ENCODE measurements at regions not wholly inside any gene's neighbourhood (a gene's known extent, or its start where the extent isn't known, plus 50 kb on each side); places are given as distances from the start of the nearest gene placed in this dataset.

- Histone ChIP-seq H2AFZ (ENCODE audit: low read length, unreplicated experiment) (no peak overlapping the region), H3K4me3 (ENCODE audit: low read depth, low read length) (no peak overlapping the region), H3K36me3 (ENCODE audit: insufficient read depth, low read length) (no peaks in the 10 kb centered on the region), H3K4me1 (ENCODE audit: control insufficient read depth, insufficient read depth, low read length, unreplicated experiment) (no peaks in the 10 kb centered on the region), H3K79me2 (ENCODE audit: control insufficient read depth, insufficient read depth, low read length, unreplicated experiment) (no peaks in the 10 kb centered on the region), H3K27ac (ENCODE audit: low read depth, low read length) (no peak overlapping the region), H3K27me3 (ENCODE audit: insufficient read depth, low read length) (peaks cover 16% of the 10 kb centered on the region; the same call in 1 of the 2 replicates)
Measured at GRCh38 chr11:92396133-92396532, 171.5 kb downstream of the FAT3 start.

GRCh38 chr11:92397221-92397755, 172.7 kb downstream of the FAT3 start:
- Histone ChIP-seq H2AFZ (ENCODE audit: low read length, unreplicated experiment) (no peak overlapping the region), H3K79me2 (ENCODE audit: control insufficient read depth, insufficient read depth, low read length, unreplicated experiment) (no peaks in the 10 kb centered on the region), H3K4me1 (ENCODE audit: control insufficient read depth, insufficient read depth, low read length, unreplicated experiment) (no peaks in the 10 kb centered on the region), H3K36me3 (ENCODE audit: insufficient read depth, low read length) (no peaks in the 10 kb centered on the region), H3K27me3 (ENCODE audit: insufficient read depth, low read length) (peaks cover 12% of the 10 kb centered on the region; the same call in 1 of the 2 replicates), H3K27ac (ENCODE audit: low read depth, low read length) (no peak overlapping the region), H3K4me3 (ENCODE audit: low read depth, low read length) (no peak overlapping the region)

DNA sequence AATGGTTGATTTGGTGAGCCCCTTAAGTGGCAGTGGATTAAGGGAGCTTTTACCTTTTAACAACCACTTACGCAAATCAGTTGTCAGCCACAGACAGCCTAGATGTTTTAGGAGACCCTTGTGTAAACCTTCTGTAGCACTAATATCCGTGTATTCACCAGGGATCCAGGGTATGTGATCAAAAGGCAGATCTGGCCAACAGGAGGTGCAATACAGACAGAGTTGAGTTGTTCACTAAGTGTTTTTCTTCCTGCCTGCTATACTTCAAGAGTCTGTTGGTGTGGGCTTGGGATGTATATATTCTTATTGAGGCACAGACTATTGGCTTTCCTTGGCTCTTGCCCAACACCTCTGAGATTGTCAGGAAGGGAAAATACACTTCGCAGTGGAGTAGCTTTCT, 175.1 kb downstream of the FAT3 start:
- no peak overlapping the region for H3K4me3 ChIP-seq (ENCODE audit: low read depth, low read length)
- no peaks in the 10 kb centered on the region for H3K36me3 ChIP-seq (ENCODE audit: insufficient read depth, low read length)
- H3K79me2 ChIP-seq (ENCODE audit: control insufficient read depth, insufficient read depth, low read length, unreplicated experiment), result no peaks in the 10 kb centered on the region
- H3K27ac ChIP-seq (ENCODE audit: low read depth, low read length), result no peak overlapping the region
- no peak overlapping the region for H2AFZ ChIP-seq (ENCODE audit: low read length, unreplicated experiment)
- H3K4me1 ChIP-seq (ENCODE audit: control insufficient read depth, insufficient read depth, low read length, unreplicated experiment), result no peaks in the 10 kb centered on the region
- peaks cover 6% of the 10 kb centered on the region; the same call in 1 of the 2 replicates for H3K27me3 ChIP-seq (ENCODE audit: insufficient read depth, low read length)

GRCh38 chr11:92401520-92401919, 176.9 kb downstream of the FAT3 start:
- Histone ChIP-seq H3K36me3 (ENCODE audit: insufficient read depth, low read length) (no peaks in the 10 kb centered on the region), H3K79me2 (ENCODE audit: control insufficient read depth, insufficient read depth, low read length, unreplicated experiment) (no peaks in the 10 kb centered on the region), H3K27ac (ENCODE audit: low read depth, low read length) (no peak overlapping the region), H3K27me3 (ENCODE audit: insufficient read depth, low read length) (peaks cover 6% of the 10 kb centered on the region; the same call in 1 of the 2 replicates), H3K4me3 (ENCODE audit: low read depth, low read length) (no peak overlapping the region), H2AFZ (ENCODE audit: low read length, unreplicated experiment) (no peak overlapping the region), H3K4me1 (ENCODE audit: control insufficient read depth, insufficient read depth, low read length, unreplicated experiment) (no peaks in the 10 kb centered on the region)

DNA sequence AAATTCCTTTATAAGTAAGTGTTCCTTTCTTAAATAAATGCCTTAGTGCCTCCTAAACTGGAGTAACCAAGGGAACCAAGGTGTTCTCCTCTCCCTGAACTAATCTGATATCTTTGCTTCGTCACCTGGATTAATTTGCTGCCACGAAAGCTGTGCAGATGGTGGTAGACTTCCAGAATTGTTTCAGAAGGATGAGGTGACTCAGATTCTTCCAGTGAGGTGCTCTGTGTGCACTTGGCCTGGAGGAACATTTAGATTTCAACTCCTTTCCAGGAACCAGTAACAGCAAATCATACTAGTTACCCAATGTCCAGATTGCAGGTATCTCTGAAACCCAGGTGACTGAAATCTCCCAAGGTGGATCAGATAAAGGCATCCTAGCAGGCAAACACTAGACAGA, 181.9 kb downstream of the FAT3 start:
- no peak overlapping the region for H3K27ac ChIP-seq (ENCODE audit: low read depth, low read length)
- H3K4me3 ChIP-seq (ENCODE audit: low read depth, low read length), result no peak overlapping the region
- H2AFZ ChIP-seq (ENCODE audit: low read length, unreplicated experiment), result no peak overlapping the region
- no peaks in the 10 kb centered on the region for H3K79me2 ChIP-seq (ENCODE audit: control insufficient read depth, insufficient read depth, low read length, unreplicated experiment)
- H3K27me3 ChIP-seq (ENCODE audit: insufficient read depth, low read length), result no peaks in the 10 kb centered on the region
- H3K4me1 ChIP-seq (ENCODE audit: control insufficient read depth, insufficient read depth, low read length, unreplicated experiment), result no peaks in the 10 kb centered on the region
- H3K36me3 ChIP-seq (ENCODE audit: insufficient read depth, low read length), result no peaks in the 10 kb centered on the region

- Histone ChIP-seq H3K79me2 (ENCODE audit: control insufficient read depth, insufficient read depth, low read length, unreplicated experiment) (no peaks in the 10 kb centered on the region), H3K27ac (ENCODE audit: low read depth, low read length) (no peak overlapping the region), H3K27me3 (ENCODE audit: insufficient read depth, low read length) (no peaks in the 10 kb centered on the region), H3K4me1 (ENCODE audit: control insufficient read depth, insufficient read depth, low read length, unreplicated experiment) (no peaks in the 10 kb centered on the region), H2AFZ (ENCODE audit: low read length, unreplicated experiment) (no peak overlapping the region), H3K4me3 (ENCODE audit: low read depth, low read length) (no peak overlapping the region), H3K36me3 (ENCODE audit: insufficient read depth, low read length) (no peaks in the 10 kb centered on the region)
Measured at GRCh38 chr11:92409355-92409754, 184.7 kb downstream of the FAT3 start.

- H3K79me2 ChIP-seq (ENCODE audit: control insufficient read depth, insufficient read depth, low read length, unreplicated experiment), result no peaks in the 10 kb centered on the region
- H3K27ac ChIP-seq (ENCODE audit: low read depth, low read length), result no peak overlapping the region
- H3K4me1 ChIP-seq (ENCODE audit: control insufficient read depth, insufficient read depth, low read length, unreplicated experiment), result no peaks in the 10 kb centered on the region
- no peaks in the 10 kb centered on the region for H3K27me3 ChIP-seq (ENCODE audit: insufficient read depth, low read length)
- H2AFZ ChIP-seq (ENCODE audit: low read length, unreplicated experiment), result no peak overlapping the region
- no peak overlapping the region for H3K4me3 ChIP-seq (ENCODE audit: low read depth, low read length)
- H3K36me3 ChIP-seq (ENCODE audit: insufficient read depth, low read length), result no peaks in the 10 kb centered on the region
Measured at GRCh38 chr11:92409956-92410355, 185.3 kb downstream of the FAT3 start.

DNA sequence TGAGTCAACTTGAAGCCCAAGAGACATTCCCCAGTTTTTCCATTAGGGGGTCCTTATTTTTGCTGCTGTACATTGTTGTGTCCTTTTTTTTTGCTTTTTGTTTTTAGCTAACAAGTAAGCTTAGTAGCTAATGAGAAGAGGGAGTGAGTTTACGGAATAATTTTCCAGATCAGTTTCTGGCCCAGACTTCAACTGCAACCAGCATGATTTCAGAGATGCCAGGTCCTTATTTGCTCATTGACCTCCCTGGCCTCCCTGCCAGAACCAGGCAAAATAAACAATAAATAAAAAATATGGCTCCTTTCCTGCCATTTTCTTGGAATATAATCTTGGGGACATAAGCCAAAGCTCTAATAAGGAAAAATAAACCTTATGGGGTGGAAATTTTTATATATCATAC, 185.9 kb downstream of the FAT3 start:
- no peaks in the 10 kb centered on the region for H3K4me1 ChIP-seq (ENCODE audit: control insufficient read depth, insufficient read depth, low read length, unreplicated experiment)
- H2AFZ ChIP-seq (ENCODE audit: low read length, unreplicated experiment), result no peak overlapping the region
- no peak overlapping the region for H3K4me3 ChIP-seq (ENCODE audit: low read depth, low read length)
- H3K27ac ChIP-seq (ENCODE audit: low read depth, low read length), result no peak overlapping the region
- H3K79me2 ChIP-seq (ENCODE audit: control insufficient read depth, insufficient read depth, low read length, unreplicated experiment), result no peaks in the 10 kb centered on the region
- no peaks in the 10 kb centered on the region for H3K27me3 ChIP-seq (ENCODE audit: insufficient read depth, low read length)
- H3K36me3 ChIP-seq (ENCODE audit: insufficient read depth, low read length), result no peaks in the 10 kb centered on the region

GRCh38 chr11:92411431-92411830, 186.8 kb downstream of the FAT3 start:
- H3K27me3 ChIP-seq (ENCODE audit: insufficient read depth, low read length), result no peaks in the 10 kb centered on the region
- no peaks in the 10 kb centered on the region for H3K36me3 ChIP-seq (ENCODE audit: insufficient read depth, low read length)
- no peak overlapping the region for H3K4me3 ChIP-seq (ENCODE audit: low read depth, low read length)
- no peaks in the 10 kb centered on the region for H3K4me1 ChIP-seq (ENCODE audit: control insufficient read depth, insufficient read depth, low read length, unreplicated experiment)
- H3K79me2 ChIP-seq (ENCODE audit: control insufficient read depth, insufficient read depth, low read length, unreplicated experiment), result no peaks in the 10 kb centered on the region
- no peak overlapping the region for H2AFZ ChIP-seq (ENCODE audit: low read length, unreplicated experiment)
- H3K27ac ChIP-seq (ENCODE audit: low read depth, low read length), result no peak overlapping the region

- no peaks in the 10 kb centered on the region for H3K27me3 ChIP-seq (ENCODE audit: insufficient read depth, low read length)
- H3K27ac ChIP-seq (ENCODE audit: low read depth, low read length), result no peak overlapping the region
- no peak overlapping the region for H3K4me3 ChIP-seq (ENCODE audit: low read depth, low read length)
- no peaks in the 10 kb centered on the region for H3K79me2 ChIP-seq (ENCODE audit: control insufficient read depth, insufficient read depth, low read length, unreplicated experiment)
- no peak overlapping the region for H2AFZ ChIP-seq (ENCODE audit: low read length, unreplicated experiment)
- no peaks in the 10 kb centered on the region for H3K4me1 ChIP-seq (ENCODE audit: control insufficient read depth, insufficient read depth, low read length, unreplicated experiment)
- no peaks in the 10 kb centered on the region for H3K36me3 ChIP-seq (ENCODE audit: insufficient read depth, low read length)
Measured at GRCh38 chr11:92413757-92414513, 189.3 kb downstream of the FAT3 start.

All from ACC112 (cell line).